Glomerular visceral epithelial cell (primary cell): ENCODE measurements at regions not wholly inside any gene's neighbourhood (a gene's known extent, or its start where the extent isn't known, plus 50 kb on each side); places are given as distances from the start of the nearest gene placed in this dataset.

Experiments
- DNase-seq: peaks from one replicate; pipeline ENCODE4 v3.0.0-alpha.2; 2016; ENCODE audit errors: extremely low spot score

GRCh38 chr2:187274146-187274545, 173.9 kb downstream of the CALCRL start:
- no peak for DNase-seq

GRCh38 chr2:187272255-187272654, 175.8 kb downstream of the CALCRL start:
- no peak for DNase-seq

- no peak for DNase-seq
Measured at GRCh38 chr2:187271825-187272224, 176.2 kb downstream of the CALCRL start.

- DNase-seq = no peak
Measured at GRCh38 chr2:187266645-187267044, 181.4 kb downstream of the CALCRL start.

- no peak for DNase-seq
Measured at GRCh38 chr2:187266147-187266546, 181.9 kb downstream of the CALCRL start.

- DNase-seq = no peak
Measured at GRCh38 chr2:187264612-187265011, 183.4 kb downstream of the CALCRL start.

- DNase-seq = no peak
Measured at GRCh38 chr2:187263675-187264560, 184.1 kb downstream of the CALCRL start.

GRCh38 chr2:187261705-187262104, 186.3 kb downstream of the CALCRL start:
- DNase-seq = no peak

- no peak for DNase-seq
Measured at GRCh38 chr2:187252063-187252462, 196.0 kb downstream of the CALCRL start.

- no peak for DNase-seq
Measured at GRCh38 chr2:187250137-187250536, 197.9 kb downstream of the CALCRL start.

- DNase-seq = no peak
Measured at GRCh38 chr2:187233811-187234210, 214.2 kb downstream of the CALCRL start.

GRCh38 chr2:187232749-187233148, 215.3 kb downstream of the CALCRL start:
- no peak for DNase-seq

- no peak for DNase-seq
Measured at GRCh38 chr2:187230088-187230487, 218.0 kb downstream of the CALCRL start.

GRCh38 chr2:187228986-187229385, 219.1 kb downstream of the CALCRL start:
- DNase-seq = no peak

- DNase-seq = no peak
Measured at GRCh38 chr2:187224989-187225388, 223.1 kb downstream of the CALCRL start.

GRCh38 chr2:187220071-187220470, 228.0 kb downstream of the CALCRL start:
- DNase-seq = no peak

- peak; percentile 53 for DNase-seq
Measured at GRCh38 chr2:187215532-187216240, 232.4 kb downstream of the CALCRL start.

- DNase-seq = no peak
Measured at GRCh38 chr2:187214306-187214705, 233.7 kb downstream of the CALCRL start.

- DNase-seq = no peak
Measured at GRCh38 chr2:187213798-187214197, 234.3 kb downstream of the CALCRL start.

GRCh38 chr2:187210726-187211125, 237.3 kb downstream of the CALCRL start:
- no peak for DNase-seq

- no peak for DNase-seq
Measured at GRCh38 chr2:187208199-187208785, 239.8 kb downstream of the CALCRL start.

GRCh38 chr2:187207126-187207525, 240.9 kb downstream of the CALCRL start:
- DNase-seq = no peak

- no peak for DNase-seq
Measured at GRCh38 chr2:187206471-187206870, 241.6 kb downstream of the CALCRL start.
